ENCODE measurements at regions not wholly inside any gene's neighbourhood (a gene's known extent, or its start where the extent isn't known, plus 50 kb on each side); places are given as distances from the start of the nearest gene placed in this dataset.

DNA sequence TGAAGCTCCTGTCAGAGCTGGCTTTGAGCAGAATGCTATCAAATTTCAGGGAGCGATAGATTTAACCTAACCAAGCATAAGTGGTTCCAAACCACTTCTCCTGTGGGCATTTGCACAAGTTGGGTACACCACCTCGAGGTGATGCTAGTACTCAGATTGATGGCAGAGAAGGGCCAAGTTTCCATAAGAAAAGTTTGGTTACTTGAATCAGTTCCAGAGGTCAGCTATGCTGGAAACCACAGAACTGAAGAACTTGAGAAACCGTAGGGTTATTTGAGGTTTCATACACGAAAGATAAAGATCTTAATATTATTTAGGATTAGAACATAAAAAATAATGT, 238.2 kb upstream of the SOX11 start:
- no peak for TF ChIP-seq YY1 (IDR thresholded peaks at IDR 0.05; ENCODE audit: low read depth, low read length)
- no peak for TF ChIP-seq SRF (IDR thresholded peaks at IDR 0.05; ENCODE audit: low read depth in 2 of 2, low read length in 2 of 2)
- no peak for TF ChIP-seq BACH1 (IDR thresholded peaks at IDR 0.05; ENCODE audit: borderline replicate concordance)
- TF ChIP-seq SREBF2 (IDR thresholded peaks at IDR 0.05; ENCODE audit: low read length): no peak
- TF ChIP-seq POLR2A (IDR thresholded peaks at IDR 0.05; ENCODE audit: low read depth, low read length): no peak
- TF ChIP-seq, protein P1, sequence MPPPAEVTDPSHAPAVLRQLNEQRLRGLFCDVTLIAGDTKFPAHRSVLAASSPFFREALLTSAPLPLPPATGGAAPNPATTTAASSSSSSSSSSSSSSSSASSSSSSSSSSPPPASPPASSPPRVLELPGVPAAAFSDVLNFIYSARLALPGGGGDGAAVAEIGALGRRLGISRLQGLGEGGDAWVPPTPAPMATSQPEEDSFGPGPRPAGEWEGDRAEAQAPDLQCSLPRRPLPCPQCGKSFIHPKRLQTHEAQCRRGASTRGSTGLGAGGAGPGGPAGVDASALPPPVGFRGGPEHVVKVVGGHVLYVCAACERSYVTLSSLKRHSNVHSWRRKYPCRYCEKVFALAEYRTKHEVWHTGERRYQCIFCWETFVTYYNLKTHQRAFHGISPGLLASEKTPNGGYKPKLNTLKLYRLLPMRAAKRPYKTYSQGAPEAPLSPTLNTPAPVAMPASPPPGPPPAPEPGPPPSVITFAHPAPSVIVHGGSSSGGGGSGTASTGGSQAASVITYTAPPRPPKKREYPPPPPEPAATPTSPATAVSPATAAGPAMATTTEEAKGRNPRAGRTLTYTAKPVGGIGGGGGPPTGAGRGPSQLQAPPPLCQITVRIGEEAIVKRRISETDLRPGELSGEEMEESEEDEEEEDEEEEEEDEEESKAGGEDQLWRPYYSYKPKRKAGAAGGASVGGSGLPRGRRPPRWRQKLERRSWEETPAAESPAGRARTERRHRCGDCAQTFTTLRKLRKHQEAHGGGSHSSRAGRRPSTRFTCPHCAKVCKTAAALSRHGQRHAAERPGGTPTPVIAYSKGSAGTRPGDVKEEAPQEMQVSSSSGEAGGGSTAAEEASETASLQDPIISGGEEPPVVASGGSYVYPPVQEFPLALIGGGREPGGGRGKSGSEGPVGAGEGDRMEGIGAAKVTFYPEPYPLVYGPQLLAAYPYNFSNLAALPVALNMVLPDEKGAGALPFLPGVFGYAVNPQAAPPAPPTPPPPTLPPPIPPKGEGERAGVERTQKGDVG (CRISPR knock-in tag; IDR thresholded peaks at IDR 0.05): no peak
- TF ChIP-seq RBBP5 (conservative IDR thresholded peaks at IDR 0.05): no peak
- TF ChIP-seq, protein P2, sequence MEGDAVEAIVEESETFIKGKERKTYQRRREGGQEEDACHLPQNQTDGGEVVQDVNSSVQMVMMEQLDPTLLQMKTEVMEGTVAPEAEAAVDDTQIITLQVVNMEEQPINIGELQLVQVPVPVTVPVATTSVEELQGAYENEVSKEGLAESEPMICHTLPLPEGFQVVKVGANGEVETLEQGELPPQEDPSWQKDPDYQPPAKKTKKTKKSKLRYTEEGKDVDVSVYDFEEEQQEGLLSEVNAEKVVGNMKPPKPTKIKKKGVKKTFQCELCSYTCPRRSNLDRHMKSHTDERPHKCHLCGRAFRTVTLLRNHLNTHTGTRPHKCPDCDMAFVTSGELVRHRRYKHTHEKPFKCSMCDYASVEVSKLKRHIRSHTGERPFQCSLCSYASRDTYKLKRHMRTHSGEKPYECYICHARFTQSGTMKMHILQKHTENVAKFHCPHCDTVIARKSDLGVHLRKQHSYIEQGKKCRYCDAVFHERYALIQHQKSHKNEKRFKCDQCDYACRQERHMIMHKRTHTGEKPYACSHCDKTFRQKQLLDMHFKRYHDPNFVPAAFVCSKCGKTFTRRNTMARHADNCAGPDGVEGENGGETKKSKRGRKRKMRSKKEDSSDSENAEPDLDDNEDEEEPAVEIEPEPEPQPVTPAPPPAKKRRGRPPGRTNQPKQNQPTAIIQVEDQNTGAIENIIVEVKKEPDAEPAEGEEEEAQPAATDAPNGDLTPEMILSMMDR (IDR thresholded peaks at IDR 0.05 in 2 of 3, conservative IDR thresholded peaks at IDR 0.05 in 1 of 3; ENCODE audit: control insufficient read depth in 2 of 3, extremely low read depth in 1 of 3, insufficient read depth in 1 of 3, low read depth in 3 of 3, low read length in 3 of 3): no peak

All from GM12878 (cell line).